Stomach smooth muscle (tissue), 2 donors: ENCODE measurements at regions not wholly inside any gene's neighbourhood (a gene's known extent, or its start where the extent isn't known, plus 50 kb on each side); places are given as distances from the start of the nearest gene placed in this dataset.

ENCODE experiments used
- H3K27ac ChIP-seq: one replicate; pipeline ENCODE4 v1.7.0; 2013; ENCODE audit warnings: mild to moderate bottlenecking, low read length, inconsistent platforms
- H3K27me3 ChIP-seq, 2 donors: one replicate each; pipeline ENCODE4 v1.7.0; 2013; ENCODE audit warnings: low read length in 2 of 2; ENCODE audit not compliant: insufficient read depth in 2 of 2, control insufficient read depth in 1 of 2
- H3K36me3 ChIP-seq, 2 donors: one replicate each; pipeline ENCODE4 v1.7.0; 2013; ENCODE audit warnings: low read length in 2 of 2; ENCODE audit not compliant: control insufficient read depth in 2 of 2, insufficient read depth in 2 of 2
- H3K4me1 ChIP-seq: one replicate; pipeline ENCODE4 v1.7.0; 2013; ENCODE audit warnings: low read length; ENCODE audit not compliant: control insufficient read depth, insufficient read depth
- H3K4me3 ChIP-seq, 2 donors: one replicate each; pipeline ENCODE4 v1.7.0; 2013; ENCODE audit warnings: low read length in 2 of 2
- H3K9ac ChIP-seq, 2 donors: one replicate each; pipeline ENCODE4 v1.7.0; 2013; ENCODE audit warnings: low read length in 2 of 2, mild to moderate bottlenecking in 1 of 2
- H3K9me3 ChIP-seq, 2 donors: one replicate each; pipeline ENCODE4 v1.7.0; 2013; ENCODE audit warnings: low read length in 2 of 2; ENCODE audit not compliant: control insufficient read depth in 2 of 2
- donor health status: healthy.
- donor health status: Pancreatic carcinoma.

GRCh38 chr20:24796236-24796635 is 152.8 kb upstream of the CST7 start:
- Histone ChIP-seq H3K9ac (no peak overlapping the region), H3K4me1 (no peaks in the 10 kb centered on the region), H3K36me3 (no peaks in the 10 kb centered on the region), H3K4me3 (no peak overlapping the region), H3K27me3 (peaks cover 0 to 3% of the 10 kb centered on the region in 2 donors), H3K27ac (no peak overlapping the region), H3K9me3 (no peaks in the 10 kb centered on the region)

DNA sequence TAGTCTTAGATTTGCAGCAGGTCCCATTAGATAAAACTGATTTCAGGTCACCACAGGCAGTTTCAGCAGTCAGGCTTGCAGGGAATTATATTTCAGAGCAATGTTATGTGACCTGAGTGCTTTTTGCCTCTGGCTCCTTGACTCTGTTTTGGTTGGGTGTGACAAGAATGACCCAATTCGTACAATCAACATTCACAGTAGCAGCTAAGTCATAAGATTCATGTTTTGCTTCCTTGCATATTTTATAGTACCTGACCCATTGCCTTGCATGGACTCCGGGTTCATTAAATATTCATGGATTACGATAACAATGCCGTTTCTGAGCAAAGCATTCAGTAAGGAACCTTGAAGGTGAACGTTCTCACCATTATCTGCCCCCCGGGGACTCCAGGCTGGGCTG is 152.0 kb upstream of the CST7 start:
- Histone ChIP-seq H3K9ac (no peak overlapping the region), H3K4me1 (no peaks in the 10 kb centered on the region), H3K9me3 (no peaks in the 10 kb centered on the region), H3K27me3 (peaks cover 0 to 4% of the 10 kb centered on the region in 2 donors), H3K36me3 (no peaks in the 10 kb centered on the region), H3K4me3 (no peak overlapping the region), H3K27ac (no peak overlapping the region)

DNA sequence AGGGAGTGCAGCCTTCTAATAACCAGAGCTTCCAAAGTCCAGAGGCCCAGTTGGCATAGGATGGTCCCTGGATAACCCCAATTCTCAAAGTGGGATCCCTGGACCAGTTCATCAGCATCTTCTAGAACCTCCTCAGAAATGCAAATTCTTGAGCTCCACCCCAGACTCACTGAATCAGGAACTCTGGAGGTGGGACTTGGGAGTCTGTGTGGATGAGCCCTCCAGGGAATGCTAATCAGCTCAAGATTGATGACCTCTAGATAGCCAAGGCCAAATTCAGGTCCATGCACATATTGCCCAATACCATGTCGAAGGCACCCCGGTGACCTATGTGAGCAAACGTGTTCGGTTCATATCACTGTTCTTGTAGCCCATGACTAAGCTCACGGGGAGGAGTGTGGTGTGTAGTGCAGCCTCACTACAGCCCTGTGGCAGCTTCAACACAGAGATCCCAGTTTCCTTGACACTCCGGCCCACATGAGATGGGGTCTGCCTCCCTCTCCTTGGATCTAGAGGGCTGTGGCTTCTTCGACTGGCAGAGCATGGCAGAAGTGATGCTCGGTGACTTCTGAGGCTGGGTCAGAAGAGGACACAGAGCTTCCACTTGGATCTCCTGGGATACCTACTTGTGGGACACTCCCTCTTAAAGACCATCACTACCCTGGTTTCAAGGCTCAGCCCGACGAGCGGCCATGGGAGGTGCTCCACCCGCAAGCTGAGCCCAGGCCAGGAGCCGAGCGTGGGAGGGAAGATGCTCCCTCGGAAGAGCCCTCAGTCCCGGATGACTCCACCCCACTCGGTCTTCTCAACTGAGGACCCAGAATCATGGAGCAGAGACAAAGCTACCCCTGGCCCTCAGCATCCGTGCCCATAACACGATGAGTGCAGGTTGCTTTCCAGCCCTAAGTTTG is 151.1 kb upstream of the CST7 start:
- Histone ChIP-seq H3K36me3 (no peaks in the 10 kb centered on the region), H3K27ac (no peak overlapping the region), H3K4me3 (no peak overlapping the region), H3K9ac (no peak overlapping the region), H3K27me3 (peaks cover 0 to 2% of the 10 kb centered on the region in 2 donors), H3K9me3 (no peaks in the 10 kb centered on the region), H3K4me1 (no peaks in the 10 kb centered on the region)

DNA sequence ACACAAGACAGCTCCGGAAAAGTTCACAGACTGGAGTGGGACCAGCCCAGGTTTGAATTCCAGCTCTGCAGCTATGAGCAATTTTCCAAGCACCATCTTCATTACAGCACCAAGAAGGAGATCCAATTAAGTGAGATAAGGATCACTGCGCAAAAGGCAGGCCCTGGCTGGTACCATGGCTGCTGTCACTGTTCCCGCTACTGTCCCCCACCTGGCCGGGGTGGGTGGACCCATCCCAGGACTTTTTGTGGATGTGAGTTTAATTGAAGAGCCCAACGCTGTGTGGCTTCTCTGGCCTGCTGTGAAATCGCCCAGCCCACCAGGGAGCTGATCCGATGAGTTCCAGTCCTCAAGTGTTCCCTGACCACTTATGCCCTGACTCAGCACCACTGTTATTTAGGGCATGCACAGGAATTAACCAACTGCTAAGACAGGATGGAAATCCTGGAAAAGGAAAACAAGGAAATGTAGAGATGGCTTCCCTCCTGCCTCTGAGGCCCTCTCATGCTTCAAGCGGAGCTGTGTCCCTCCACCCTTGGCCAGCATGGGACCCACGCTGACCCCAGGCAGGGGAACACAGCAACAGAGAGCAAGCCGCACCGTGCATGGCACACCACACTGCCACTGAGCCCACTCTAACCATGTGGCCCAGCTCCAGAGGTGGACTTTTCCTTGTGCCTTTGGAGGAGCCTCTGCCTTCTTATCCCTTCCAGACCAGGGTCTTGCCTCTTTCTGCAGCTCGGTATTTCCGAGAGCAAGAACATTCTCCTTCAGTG is 150.0 kb upstream of the CST7 start:
- Histone ChIP-seq H3K27me3 (peaks cover 0 to 2% of the 10 kb centered on the region in 2 donors), H3K36me3 (no peaks in the 10 kb centered on the region), H3K4me1 (no peaks in the 10 kb centered on the region), H3K27ac (no peak overlapping the region), H3K4me3 (no peak overlapping the region), H3K9me3 (no peaks in the 10 kb centered on the region), H3K9ac (no peak overlapping the region)

GRCh38 chr20:24799971-24800580 is 149.0 kb upstream of the CST7 start:
- no peaks in the 10 kb centered on the region for H3K4me1 ChIP-seq
- no peak overlapping the region for H3K27ac ChIP-seq
- H3K4me3 ChIP-seq = no peak overlapping the region
- H3K9ac ChIP-seq = no peak overlapping the region
- peaks cover 0 to 2% of the 10 kb centered on the region in 2 donors for H3K27me3 ChIP-seq
- no peaks in the 10 kb centered on the region for H3K9me3 ChIP-seq
- no peaks in the 10 kb centered on the region for H3K36me3 ChIP-seq

- no peaks in the 10 kb centered on the region for H3K9me3 ChIP-seq
- no peak overlapping the region for H3K4me3 ChIP-seq
- H3K27ac ChIP-seq = no peak overlapping the region
- no peaks in the 10 kb centered on the region for H3K36me3 ChIP-seq
- no peaks in the 10 kb centered on the region for H3K4me1 ChIP-seq
- H3K9ac ChIP-seq = no peak overlapping the region
- H3K27me3 ChIP-seq = peaks cover 0 to 2% of the 10 kb centered on the region in 2 donors
Observed at GRCh38 chr20:24802286-24802820, 146.7 kb upstream of the CST7 start.

GRCh38 chr20:24804481-24805206 is 144.4 kb upstream of the CST7 start:
- Histone ChIP-seq H3K9ac (no peak overlapping the region), H3K4me1 (no peaks in the 10 kb centered on the region), H3K9me3 (no peaks in the 10 kb centered on the region), H3K36me3 (no peaks in the 10 kb centered on the region), H3K4me3 (no peak overlapping the region), H3K27me3 (peaks cover 0 to 4% of the 10 kb centered on the region in 2 donors), H3K27ac (no peak overlapping the region)

DNA sequence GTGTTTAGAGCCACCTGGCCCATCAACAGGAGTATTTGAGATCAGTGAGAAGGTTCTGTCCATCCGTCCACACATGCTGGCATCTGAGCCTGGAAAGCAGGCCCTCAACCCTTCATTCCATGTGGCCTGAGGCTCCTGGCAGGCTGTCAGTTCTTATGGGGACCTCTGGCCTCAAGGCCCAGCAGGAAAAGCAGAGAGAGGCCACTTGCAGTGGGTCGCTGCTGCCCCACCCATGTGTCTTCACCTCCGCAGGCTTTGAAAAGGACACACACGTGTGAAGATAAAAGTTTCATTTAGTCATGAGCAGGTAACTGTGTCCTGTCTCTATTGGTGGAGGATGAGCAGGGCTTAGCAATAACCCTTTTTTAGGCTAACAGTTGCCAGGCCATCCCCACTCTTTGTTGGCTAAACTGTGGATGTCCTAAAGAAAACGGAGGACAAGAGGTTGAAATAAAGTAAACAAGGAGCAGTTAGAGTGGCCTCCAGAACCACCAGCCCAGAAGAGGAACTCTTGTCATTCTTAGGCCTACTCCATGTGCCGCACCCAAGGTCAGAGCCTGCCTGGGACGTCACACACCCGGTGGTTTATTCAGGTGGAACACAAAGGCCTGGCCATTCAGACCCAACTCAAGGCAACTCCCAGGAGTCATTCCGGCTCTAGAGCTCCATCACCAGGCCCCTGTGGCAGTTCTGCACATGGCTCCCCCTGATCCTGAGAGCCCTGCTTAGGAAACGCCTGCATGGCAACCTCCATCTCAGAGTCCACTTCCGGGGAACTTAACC is 143.4 kb upstream of the CST7 start:
- H3K27ac ChIP-seq = no peak overlapping the region
- no peaks in the 10 kb centered on the region for H3K9me3 ChIP-seq
- H3K27me3 ChIP-seq = peaks cover 0 to 4% of the 10 kb centered on the region in 2 donors
- H3K4me1 ChIP-seq = no peaks in the 10 kb centered on the region
- no peak overlapping the region for H3K4me3 ChIP-seq
- no peak overlapping the region for H3K9ac ChIP-seq
- no peaks in the 10 kb centered on the region for H3K36me3 ChIP-seq

DNA sequence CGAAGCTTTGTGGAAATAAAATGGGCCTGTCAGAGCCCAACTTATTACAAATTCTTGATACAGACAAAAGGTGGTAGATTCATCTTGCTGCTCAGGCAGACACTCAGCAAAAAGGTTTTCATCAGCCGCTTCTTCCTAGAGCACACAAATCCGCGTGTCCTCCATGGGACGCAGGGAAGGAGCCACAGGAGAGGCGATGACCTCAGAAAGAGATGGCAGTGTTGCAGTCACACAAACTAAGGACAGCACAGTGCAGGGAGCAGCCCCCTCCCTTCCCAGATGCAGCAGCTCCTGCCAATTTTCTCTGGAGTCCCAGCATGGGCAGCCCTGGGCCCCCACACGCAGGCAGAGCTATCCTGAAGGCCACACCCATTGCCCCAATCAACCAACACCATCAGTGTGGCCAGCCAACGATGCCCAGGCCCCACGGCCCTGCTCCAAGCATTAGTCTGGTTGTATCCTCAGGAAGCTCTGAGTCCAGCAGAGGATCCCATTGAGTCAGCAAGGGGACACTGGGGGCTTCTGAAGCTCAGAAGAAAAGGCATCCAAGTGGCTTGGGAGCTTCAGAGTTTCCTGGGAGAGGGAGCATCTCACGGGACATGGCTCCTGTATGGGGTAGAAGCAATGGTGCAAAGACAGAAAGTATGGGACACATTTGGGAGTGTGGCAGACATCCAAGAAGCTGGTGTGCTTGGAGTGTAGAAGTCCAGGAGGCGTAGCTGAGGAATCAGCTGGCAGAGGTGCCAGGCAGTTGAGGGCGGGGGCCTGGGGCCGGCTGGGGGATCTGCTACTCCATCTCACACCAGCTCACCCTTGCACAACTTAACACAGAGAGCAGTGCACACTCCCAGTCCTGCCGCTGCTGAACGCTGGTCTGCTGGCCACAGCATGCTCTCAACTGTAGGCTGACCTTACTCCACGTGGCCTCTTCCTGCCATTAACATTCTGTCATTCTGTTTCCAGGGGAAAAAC is 142.1 kb upstream of the CST7 start:
- Histone ChIP-seq H3K9ac (no peak overlapping the region), H3K4me1 (no peaks in the 10 kb centered on the region), H3K4me3 (no peak overlapping the region), H3K27ac (no peak overlapping the region), H3K27me3 (peaks cover 0 to 2% of the 10 kb centered on the region in 2 donors), H3K36me3 (no peaks in the 10 kb centered on the region), H3K9me3 (no peaks in the 10 kb centered on the region)
